Ovary (tissue), 7 donors: ENCODE measurements at regions not wholly inside any gene's neighbourhood (a gene's known extent, or its start where the extent isn't known, plus 50 kb on each side); places are given as distances from the start of the nearest gene placed in this dataset.

Experiments used
- DNase-seq, 5 donors: peaks; one replicate each; pipeline ENCODE4 v3.0.0-alpha.2; 2019 to 2020
- H3K27ac ChIP-seq, 2 donors: fragments of 200-600 bp; one replicate each; pipeline versions ENCODE4 v1.5.1 to v1.8.0; 2019 to 2022
- H3K27me3 ChIP-seq: fragments of 200-600 bp; one replicate; pipeline ENCODE4 v1.8.0; 2022
- H3K36me3 ChIP-seq: fragments of 200-600 bp; sonication (generic); one replicate; pipeline ENCODE4 v1.5.1; 2019
- H3K4me1 ChIP-seq: one replicate; pipeline ENCODE4 v1.8.1; 2013; ENCODE audit warnings: mild to moderate bottlenecking, moderate library complexity; ENCODE audit not compliant: insufficient read depth
- H3K4me3 ChIP-seq: fragments of 200-600 bp; sonication (generic); one replicate; pipeline ENCODE4 v1.5.1; 2017
- H3K9me3 ChIP-seq, 2 donors: fragments of 200-600 bp in 1 of 2; sonication (generic) in 1 of 2; one replicate each; pipeline versions ENCODE4 v1.5.1 to v1.8.1; 2013 to 2019; ENCODE audit warnings: mild to moderate bottlenecking in 1 of 2, moderate library complexity in 1 of 2
- CTCF ChIP-seq, 3 donors: fragments of 450-650 bp in 2 of 3; fragments of 200-600 bp in 1 of 3; IDR thresholded peaks; one replicate each; pipeline versions ENCODE4 v1.5.1 to v1.8.0; 2016 to 2022; ENCODE audit warnings: antibody characterized with exemption in 3 of 3, mild to moderate bottlenecking in 1 of 3
- EP300 ChIP-seq: sonication (generic); formaldehyde crosslinking; IDR thresholded peaks from one replicate; pipeline ENCODE4 v1.6.1; 2017; ENCODE audit warnings: antibody characterized with exemption
- POLR2A ChIP-seq: fragments of 450-650 bp; IDR thresholded peaks from one replicate; pipeline ENCODE4 v1.6.1; 2017; ENCODE audit warnings: antibody characterized with exemption, mild to moderate bottlenecking, moderate library complexity
- WGBS, 3 donors: extraction: QIAGEN DNeasy Blood & Tissue Kit in 1 of 3; methylation state at CpG; one replicate each; pipeline versions ENCODE4 v1.1.5 to v1.1.7; 2013 to 2017; 5-methylcytosine and 5-hydroxymethylcytosine counted together
- intact Hi-C, 4 donors: fragments of 100-400 bp; cut with DNase I; formaldehyde crosslinking; loops; one replicate each; pipeline versions ENCODE4 v1.11.0 to v1.15.1; 2022 to 2023
- donor health status: DM: no; HTN: no; CAD: no; lungs with moderate emphysema.
- donor health status: DM: no; HTN: no; CAD: no.
- donor health status: Bipolar disorder and iron deficiency.
- donor health status: DM: no; HTN: no; CAD: no.
- donor health status: DM: yes; HTN: yes; CAD: no.

DNA sequence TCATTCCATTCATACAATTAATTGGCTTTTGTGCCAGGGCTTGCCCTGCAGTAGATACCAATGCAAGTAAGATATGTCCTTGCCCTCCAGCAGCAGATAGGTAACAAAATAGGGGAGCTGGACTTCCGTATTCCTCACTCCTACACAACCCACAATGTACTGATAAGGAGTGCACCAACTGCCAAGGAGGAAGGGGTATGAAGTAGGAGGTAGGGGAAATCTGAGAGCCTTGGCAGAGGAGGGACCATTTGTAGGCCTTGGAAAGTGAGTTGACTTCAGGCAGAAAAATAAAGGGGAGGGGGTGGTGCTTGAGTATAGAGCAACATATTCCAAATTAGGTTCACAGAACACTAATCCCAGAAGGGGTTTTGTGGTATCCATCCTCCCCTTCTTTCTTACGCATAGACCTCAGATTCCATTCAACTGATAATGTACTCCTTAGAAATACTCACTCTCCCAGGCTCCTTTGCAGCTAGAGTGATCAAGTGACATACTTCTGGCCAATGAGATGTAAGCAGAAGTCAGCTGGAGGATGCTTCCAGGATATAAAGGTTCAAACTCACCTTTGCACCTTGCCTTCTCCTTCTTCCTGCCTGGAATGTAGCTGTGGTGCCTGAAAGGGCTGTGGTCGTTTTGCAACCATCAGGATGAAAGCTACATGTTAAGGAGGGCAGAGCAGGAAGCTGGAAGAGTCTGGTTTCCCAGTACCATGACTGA lies 127.1 kb upstream of the SMAD3 start:
- H3K36me3 ChIP-seq, result no peaks in the 10 kb centered on the region
- H3K27ac ChIP-seq, result no peak overlapping the region
- H3K27me3 ChIP-seq, result no peaks in the 10 kb centered on the region
- no peak for DNase-seq
- peaks cover 2% of the 10 kb centered on the region for H3K4me1 ChIP-seq
- intact Hi-C loops, result no loop called here
- H3K4me3 ChIP-seq, result no peak overlapping the region
- TF ChIP-seq POLR2A (no peak), EP300 (no peak), CTCF (IDR thresholded peaks at IDR 0.05) (no peak)
- H3K9me3 ChIP-seq, result no peaks in the 10 kb centered on the region
- WGBS, 3 donors, result 74 to 78% (median 76%) methylated on average over 3 of the region's 3 CpGs

DNA sequence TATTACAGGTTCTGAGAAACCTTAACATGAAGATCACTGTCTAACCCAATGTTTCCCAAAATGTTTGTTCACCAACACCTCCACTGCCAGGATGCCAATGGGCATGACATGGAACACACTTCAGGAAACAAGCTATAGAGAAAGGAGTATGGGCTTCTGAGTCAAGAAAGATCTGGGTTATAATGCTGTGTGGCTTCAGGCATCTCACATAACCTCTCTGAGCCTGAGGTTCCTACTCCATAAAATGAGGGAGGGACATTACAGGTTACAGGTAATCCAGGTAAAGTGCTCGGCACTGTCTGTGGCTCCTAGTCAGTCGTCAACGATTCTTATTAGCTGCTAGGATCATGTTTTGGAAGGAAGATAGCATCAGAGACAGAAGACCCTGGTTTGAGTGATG lies 126.4 kb upstream of the SMAD3 start:
- H3K9me3 ChIP-seq, result no peaks in the 10 kb centered on the region
- H3K36me3 ChIP-seq, result no peaks in the 10 kb centered on the region
- 93 to 97% (median 94%) methylated on average over 3 of the region's 3 CpGs for WGBS, 3 donors
- H3K27ac ChIP-seq, result no peak overlapping the region
- H3K27me3 ChIP-seq, result no peaks in the 10 kb centered on the region
- TF ChIP-seq CTCF (IDR thresholded peaks at IDR 0.05), result no peak
- no peak for TF ChIP-seq EP300
- no peak for TF ChIP-seq POLR2A
- intact Hi-C loops, result no loop called here
- no peak overlapping the region for H3K4me3 ChIP-seq
- H3K4me1 ChIP-seq, result peaks cover 2% of the 10 kb centered on the region
- DNase-seq, result no peak

DNA sequence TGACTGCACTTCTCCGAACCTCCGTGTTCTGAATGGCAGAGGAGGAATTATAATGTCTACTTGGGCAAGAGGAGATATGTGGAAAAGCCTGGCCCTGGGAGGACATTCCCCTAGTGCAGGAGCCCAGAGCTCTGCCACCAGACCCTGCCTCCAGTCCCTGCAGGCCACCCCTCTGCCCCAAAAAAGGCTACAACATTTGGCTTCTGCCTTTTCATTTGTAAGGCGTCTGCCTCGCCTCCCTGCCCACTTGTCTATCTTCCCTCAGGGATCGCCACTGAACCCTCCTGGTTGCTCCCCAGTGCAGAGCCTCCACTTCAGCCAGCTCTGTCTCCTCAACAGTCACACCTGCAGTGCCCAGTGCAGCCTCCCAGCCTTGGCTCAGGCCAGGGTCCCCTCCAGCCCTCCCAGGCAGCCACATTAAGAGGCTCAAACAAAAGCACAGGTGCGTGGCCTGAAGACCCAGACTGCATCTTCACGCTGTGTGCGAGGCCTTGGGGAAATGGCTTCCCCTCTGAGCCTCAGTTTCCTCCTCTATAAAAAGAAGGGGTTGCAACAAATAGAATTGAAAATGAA lies 125.9 kb upstream of the SMAD3 start:
- WGBS, 3 donors, result 90 to 92% (median 91%) methylated on average over 8 of the region's 8 CpGs
- Histone ChIP-seq H3K27me3 (no peaks in the 10 kb centered on the region), H3K27ac (no peak overlapping the region), H3K36me3 (no peaks in the 10 kb centered on the region), H3K4me1 (peaks cover 2% of the 10 kb centered on the region), H3K9me3 (no peaks in the 10 kb centered on the region), H3K4me3 (no peak overlapping the region)
- intact Hi-C loops, result loop anchor here (5.0 to 10.0 kb wide), 4 partner anchors 125 to 895 kb away; partner anchors contain the start of gene SMAD3 (in 1 of the 4)
- DNase-seq, result no peak
- TF ChIP-seq POLR2A, result no peak
- no peak for TF ChIP-seq EP300
- no peak for TF ChIP-seq CTCF (IDR thresholded peaks at IDR 0.05)

- no peak for DNase-seq
- Histone ChIP-seq H3K9me3 (no peaks in the 10 kb centered on the region), H3K36me3 (no peaks in the 10 kb centered on the region), H3K4me1 (peaks cover 2% of the 10 kb centered on the region), H3K27me3 (no peaks in the 10 kb centered on the region), H3K4me3 (no peak overlapping the region), H3K27ac (no peak overlapping the region)
- TF ChIP-seq EP300, result no peak
- TF ChIP-seq POLR2A, result no peak
- no peak for TF ChIP-seq CTCF (IDR thresholded peaks at IDR 0.05)
- intact Hi-C loops, result loop anchor here (5.0 to 10.0 kb wide), 4 partner anchors 124 to 894 kb away; partner anchors contain the start of gene SMAD3 (in 1 of the 4)
- 78 to 85% (median 81%) methylated on average over 2 of the region's 2 CpGs for WGBS, 3 donors
These were observed 125.0 kb upstream of the SMAD3 start for GRCh38 chr15:66940368-66940767.
